SU-DHL-6 (cell line): ENCODE measurements at regions not wholly inside any gene's neighbourhood (a gene's known extent, or its start where the extent isn't known, plus 50 kb on each side); places are given as distances from the start of the nearest gene placed in this dataset.

ENCODE experiments used
- H2AFZ ChIP-seq: fragments of 200-600 bp; sonication (generic); 2 replicates; pipeline ENCODE4 v1.6.1; 2014; ENCODE audit warnings: low read depth, mild to moderate bottlenecking, moderate library complexity, mixed read lengths, antibody characterized with exemption, low read length; ENCODE audit not compliant: severe bottlenecking
- H3F3A ChIP-seq: fragments of 200-600 bp; shearing (Covaris generic); 2 replicates; pipeline ENCODE4 v1.6.0; 2016; ENCODE audit warnings: antibody characterized with exemption, mild to moderate bottlenecking; ENCODE audit not compliant: insufficient read depth
- H3K27ac ChIP-seq: fragments of 200-600 bp; sonication (generic); 2 replicates; pipeline ENCODE4 v1.5.1; 2016; ENCODE audit warnings: low read depth, mild to moderate bottlenecking, low read length, moderate library complexity, mixed read lengths
- H3K27me3 ChIP-seq: fragments of 200-600 bp; sonication (generic), shearing (Covaris generic); 2 replicates; pipeline ENCODE4 v1.6.0; 2014; ENCODE audit warnings: mild to moderate bottlenecking, low read length
- H3K36me3 ChIP-seq: fragments of 200-600 bp; sonication (generic); 2 replicates; pipeline ENCODE4 v1.6.1; 2014; ENCODE audit warnings: mild to moderate bottlenecking, low read length, mixed read lengths
- H3K4me2 ChIP-seq: fragments of 300-600, 200-600 bp; shearing (Covaris generic), sonication (generic); 2 replicates; pipeline ENCODE4 v1.6.0; 2014; ENCODE audit warnings: low read length, low read depth, mild to moderate bottlenecking; ENCODE audit not compliant: poor library complexity, severe bottlenecking
- H3K4me3 ChIP-seq: fragments of 200-600 bp; sonication (generic); 2 replicates; pipeline ENCODE4 v1.5.1; 2014; ENCODE audit warnings: antibody characterized with exemption, low read length, mild to moderate bottlenecking, mixed read lengths; ENCODE audit not compliant: insufficient read depth, poor library complexity, severe bottlenecking
- H3K79me2 ChIP-seq: fragments of 200-600 bp; sonication (generic); 2 replicates; pipeline ENCODE4 v1.6.1; 2014; ENCODE audit warnings: mild to moderate bottlenecking, low read length, moderate library complexity; ENCODE audit not compliant: insufficient read depth
- H3K9ac ChIP-seq: fragments of 200-600 bp; sonication (generic); 2 replicates; pipeline ENCODE4 v1.7.0; 2014; ENCODE audit warnings: mild to moderate bottlenecking, low read length
- H3K9me2 ChIP-seq: fragments of 200-600 bp; sonication (generic); replicated peaks from 2 replicates; pipeline ENCODE4 v1.6.1; 2014; ENCODE audit warnings: low read length; ENCODE audit not compliant: insufficient read depth
- H3K9me3 ChIP-seq: fragments of 200-600 bp; sonication (generic); 2 replicates; pipeline ENCODE4 v1.6.1; 2014; ENCODE audit warnings: low read length, mixed read lengths; ENCODE audit not compliant: insufficient read depth
- H4K20me1 ChIP-seq: fragments of 200-600 bp; sonication (generic); 2 replicates; pipeline ENCODE4 v1.6.1; 2014; ENCODE audit warnings: low read depth, mild to moderate bottlenecking, antibody characterized with exemption, low read length, moderate library complexity, mixed read lengths
- CTCF ChIP-seq: fragments of 200-600 bp; sonication (generic); IDR thresholded peaks from one replicate; pipeline ENCODE4 v1.5.1; 2017; ENCODE audit warnings: antibody characterized with exemption, mild to moderate bottlenecking, low read length, moderate library complexity; ENCODE audit not compliant: insufficient read depth, poor library complexity, severe bottlenecking
- EZH2phosphoT487 ChIP-seq: fragments of 200-600 bp; sonication (generic), shearing (Covaris generic); conservative IDR thresholded peaks from 2 replicates; pipeline ENCODE4 v1.6.1; 2018; ENCODE audit warnings: mild to moderate bottlenecking, antibody characterized with exemption, low read length, moderate library complexity, mixed read lengths

- no peak overlapping the region for H3K9ac ChIP-seq
- no peaks in the 10 kb centered on the region for H4K20me1 ChIP-seq
- no peaks in the 10 kb centered on the region for H3K27me3 ChIP-seq
- H3F3A ChIP-seq: no peaks in the 10 kb centered on the region
- no peaks in the 10 kb centered on the region for H3K79me2 ChIP-seq
- no peak overlapping the region for H3K4me3 ChIP-seq
- TF ChIP-seq CTCF (no peak), EZH2phosphoT487 (no peak)
- H3K36me3 ChIP-seq: no peaks in the 10 kb centered on the region
- H3K27ac ChIP-seq: no peak overlapping the region
- no peak overlapping the region for H2AFZ ChIP-seq
- H3K9me3 ChIP-seq: no peaks in the 10 kb centered on the region
- H3K4me2 ChIP-seq: no peak overlapping the region
- H3K9me2 ChIP-seq: no peaks in the 10 kb centered on the region
Measured at GRCh38 chr16:63806794-63807506, 1314.9 kb downstream of the CDH11 start.

- H2AFZ ChIP-seq: no peak overlapping the region
- H3K79me2 ChIP-seq: no peaks in the 10 kb centered on the region
- H4K20me1 ChIP-seq: no peaks in the 10 kb centered on the region
- H3F3A ChIP-seq: no peaks in the 10 kb centered on the region
- no peak overlapping the region for H3K27ac ChIP-seq
- no peaks in the 10 kb centered on the region for H3K9me2 ChIP-seq
- TF ChIP-seq CTCF (no peak), EZH2phosphoT487 (no peak)
- no peaks in the 10 kb centered on the region for H3K9me3 ChIP-seq
- H3K4me3 ChIP-seq: no peak overlapping the region
- no peak overlapping the region for H3K9ac ChIP-seq
- no peak overlapping the region for H3K4me2 ChIP-seq
- no peaks in the 10 kb centered on the region for H3K36me3 ChIP-seq
- no peaks in the 10 kb centered on the region for H3K27me3 ChIP-seq
Measured at GRCh38 chr16:63804126-63804525, 1317.7 kb downstream of the CDH11 start.

GRCh38 chr16:63789603-63790002 is 1332.3 kb downstream of the CDH11 start:
- Histone ChIP-seq H3K79me2 (no peaks in the 10 kb centered on the region), H3K9me3 (0 out of 2 replicates have a peak, but pooled peaks cover 4% of the 10 kb centered on the region), H3K4me2 (no peak overlapping the region), H3K9ac (no peak overlapping the region), H3K4me3 (no peak overlapping the region), H3K27ac (no peak overlapping the region), H3K9me2 (no peaks in the 10 kb centered on the region), H3K36me3 (no peaks in the 10 kb centered on the region), H3F3A (no peaks in the 10 kb centered on the region), H3K27me3 (no peaks in the 10 kb centered on the region), H2AFZ (no peak overlapping the region), H4K20me1 (no peaks in the 10 kb centered on the region; the same call in 1 of the 2 replicates)
- TF ChIP-seq EZH2phosphoT487: no peak
- no peak for TF ChIP-seq CTCF
